OCI-LY7 (cell line): ENCODE measurements at regions not wholly inside any gene's neighbourhood (a gene's known extent, or its start where the extent isn't known, plus 50 kb on each side); places are given as distances from the start of the nearest gene placed in this dataset.

Experiments used
- EZH2phosphoT487 ChIP-seq: fragments of 200-600 bp; sonication (generic); IDR thresholded peaks from 2 replicates; pipeline ENCODE4 v1.6.1; 2018; ENCODE audit warnings: low read depth, borderline replicate concordance, mild to moderate bottlenecking, mixed run types, antibody characterized with exemption, low read length, moderate library complexity, mixed read lengths
- TF ChIP-seq, protein P1 (sequence below): fragments of 200-600 bp; sonication (generic); conservative IDR thresholded peaks from 2 replicates; pipeline ENCODE4 v1.5.1; 2014; ENCODE audit warnings: mild to moderate bottlenecking, antibody characterized with exemption, low read length, moderate library complexity, mixed read lengths

- no peak for TF ChIP-seq EZH2phosphoT487
- TF ChIP-seq, protein P1, sequence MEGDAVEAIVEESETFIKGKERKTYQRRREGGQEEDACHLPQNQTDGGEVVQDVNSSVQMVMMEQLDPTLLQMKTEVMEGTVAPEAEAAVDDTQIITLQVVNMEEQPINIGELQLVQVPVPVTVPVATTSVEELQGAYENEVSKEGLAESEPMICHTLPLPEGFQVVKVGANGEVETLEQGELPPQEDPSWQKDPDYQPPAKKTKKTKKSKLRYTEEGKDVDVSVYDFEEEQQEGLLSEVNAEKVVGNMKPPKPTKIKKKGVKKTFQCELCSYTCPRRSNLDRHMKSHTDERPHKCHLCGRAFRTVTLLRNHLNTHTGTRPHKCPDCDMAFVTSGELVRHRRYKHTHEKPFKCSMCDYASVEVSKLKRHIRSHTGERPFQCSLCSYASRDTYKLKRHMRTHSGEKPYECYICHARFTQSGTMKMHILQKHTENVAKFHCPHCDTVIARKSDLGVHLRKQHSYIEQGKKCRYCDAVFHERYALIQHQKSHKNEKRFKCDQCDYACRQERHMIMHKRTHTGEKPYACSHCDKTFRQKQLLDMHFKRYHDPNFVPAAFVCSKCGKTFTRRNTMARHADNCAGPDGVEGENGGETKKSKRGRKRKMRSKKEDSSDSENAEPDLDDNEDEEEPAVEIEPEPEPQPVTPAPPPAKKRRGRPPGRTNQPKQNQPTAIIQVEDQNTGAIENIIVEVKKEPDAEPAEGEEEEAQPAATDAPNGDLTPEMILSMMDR: no peak
Measured at GRCh38 chr12:41970744-41971143, 173.9 kb downstream of the GXYLT1 start.
